ENCODE measurements at regions not wholly inside any gene's neighbourhood (a gene's known extent, or its start where the extent isn't known, plus 50 kb on each side); places are given as distances from the start of the nearest gene placed in this dataset.

DNA sequence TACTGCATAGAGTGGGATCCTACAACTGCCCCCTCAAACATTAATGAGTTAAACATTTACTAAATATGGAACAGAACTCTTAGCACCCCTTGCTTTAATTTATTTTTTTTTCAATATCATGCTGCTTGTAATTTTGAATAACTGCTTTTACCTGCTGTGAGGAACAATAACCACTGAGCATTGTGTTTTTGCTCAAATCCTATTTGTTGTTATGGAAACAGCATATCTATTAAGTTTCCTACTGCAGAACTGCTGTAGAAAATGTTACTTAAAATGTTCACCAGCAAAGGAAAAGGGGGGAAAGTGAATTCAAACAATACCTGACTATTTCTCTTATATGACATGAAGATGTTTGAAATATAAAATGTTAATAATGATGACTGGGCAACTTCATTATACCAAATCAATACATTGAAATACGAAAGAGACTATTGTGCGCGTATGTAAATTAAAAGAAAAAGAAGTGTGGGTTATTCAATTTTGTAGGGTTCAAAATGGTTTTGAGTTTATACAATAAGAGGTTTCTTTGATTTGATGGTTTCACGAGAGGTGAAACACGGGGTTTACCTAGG lies 1043.8 kb upstream of the NUDT12 start:
- TF ChIP-seq, protein P1, sequence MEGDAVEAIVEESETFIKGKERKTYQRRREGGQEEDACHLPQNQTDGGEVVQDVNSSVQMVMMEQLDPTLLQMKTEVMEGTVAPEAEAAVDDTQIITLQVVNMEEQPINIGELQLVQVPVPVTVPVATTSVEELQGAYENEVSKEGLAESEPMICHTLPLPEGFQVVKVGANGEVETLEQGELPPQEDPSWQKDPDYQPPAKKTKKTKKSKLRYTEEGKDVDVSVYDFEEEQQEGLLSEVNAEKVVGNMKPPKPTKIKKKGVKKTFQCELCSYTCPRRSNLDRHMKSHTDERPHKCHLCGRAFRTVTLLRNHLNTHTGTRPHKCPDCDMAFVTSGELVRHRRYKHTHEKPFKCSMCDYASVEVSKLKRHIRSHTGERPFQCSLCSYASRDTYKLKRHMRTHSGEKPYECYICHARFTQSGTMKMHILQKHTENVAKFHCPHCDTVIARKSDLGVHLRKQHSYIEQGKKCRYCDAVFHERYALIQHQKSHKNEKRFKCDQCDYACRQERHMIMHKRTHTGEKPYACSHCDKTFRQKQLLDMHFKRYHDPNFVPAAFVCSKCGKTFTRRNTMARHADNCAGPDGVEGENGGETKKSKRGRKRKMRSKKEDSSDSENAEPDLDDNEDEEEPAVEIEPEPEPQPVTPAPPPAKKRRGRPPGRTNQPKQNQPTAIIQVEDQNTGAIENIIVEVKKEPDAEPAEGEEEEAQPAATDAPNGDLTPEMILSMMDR (conservative IDR thresholded peaks at IDR 0.05 in 1 of 2, IDR thresholded peaks at IDR 0.05 in 1 of 2; ENCODE audit: extremely low read depth in 1 of 2, insufficient read depth in 1 of 2, low read depth in 1 of 2, low read length in 2 of 2), result no peak
- TF ChIP-seq EZH2 (IDR thresholded peaks at IDR 0.05; ENCODE audit: borderline replicate concordance, low read length), result no peak

All from mammary epithelial cell (primary cell).